Erythroblast (primary cell): ENCODE measurements at regions not wholly inside any gene's neighbourhood (a gene's known extent, or its start where the extent isn't known, plus 50 kb on each side); places are given as distances from the start of the nearest gene placed in this dataset.

ENCODE experiments used
- GATA1 ChIP-seq: IDR thresholded peaks from 2 replicates; pipeline ENCODE4 v1.6.1; 2011; ENCODE audit warnings: low read depth, mild to moderate bottlenecking, control low read depth, low read length, moderate library complexity
- POLR2A ChIP-seq: IDR thresholded peaks from 2 replicates; pipeline ENCODE4 v1.6.1; 2011; ENCODE audit warnings: mild to moderate bottlenecking, low read length

DNA sequence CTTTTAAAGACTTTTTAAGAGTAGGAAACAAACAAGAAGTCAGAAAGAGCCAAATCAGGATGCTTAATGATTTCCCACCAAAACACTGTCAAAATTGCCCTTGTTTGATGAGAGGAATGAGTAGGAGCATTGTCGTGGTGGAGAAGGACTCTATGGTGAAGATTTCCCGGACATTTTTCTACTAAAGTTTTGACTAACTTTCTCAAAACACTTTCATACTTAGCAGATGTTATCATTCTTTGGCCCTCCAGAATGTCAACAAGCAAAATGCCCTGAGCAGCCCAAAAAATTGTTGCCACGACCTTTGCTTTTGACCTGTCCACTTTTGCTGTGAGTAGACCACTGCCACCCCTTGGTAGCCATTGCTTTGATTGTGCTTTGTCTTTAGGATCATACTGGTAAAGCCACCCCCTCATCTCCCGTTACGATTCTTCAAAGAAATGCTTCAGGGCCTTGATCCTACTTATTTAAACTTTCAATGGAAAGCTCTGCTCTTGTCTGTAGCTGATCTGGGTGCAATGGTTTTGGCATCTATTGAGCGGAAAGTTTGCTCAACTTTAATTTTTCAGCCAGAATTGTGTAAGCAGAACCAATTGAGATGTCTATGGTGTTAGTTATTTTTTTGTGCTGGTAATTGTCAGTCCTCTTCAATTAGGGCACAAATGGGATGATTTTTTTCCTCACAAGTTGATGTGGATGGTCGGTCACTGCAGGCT lies 67.2 kb downstream of the ADM start:
- TF ChIP-seq POLR2A (no peak), GATA1 (no peak)
